IMR-90 (cell line): ENCODE measurements at regions not wholly inside any gene's neighbourhood (a gene's known extent, or its start where the extent isn't known, plus 50 kb on each side); places are given as distances from the start of the nearest gene placed in this dataset.

Experiments
- ATAC-seq: fragments of 200-7000 bp; cut with Tn5 transposase; 2 replicates; pipeline ENCODE4 v1.9.1; 2020; ENCODE audit warnings: low read depth, mild to moderate bottlenecking, moderate library complexity
- BruUV-seq: library from RNA; stranded (reverse); fragments of 400-500 nt; replicated peaks from 2 replicates; lab custom pipeline; 2021; lab: Mats Ljungman, UMichigan
- CTCF ChIA-PET: fragments of 300-600 bp; formaldehyde crosslinking; extraction: SDS; loops from one replicate; lab custom pipeline; 2021; ENCODE audit warnings: antibody characterized with exemption; lab: Yijun Ruan, JAX
- POLR2A ChIA-PET: fragments of 300-600 bp; sonication (Branson Sonifier 250); formaldehyde crosslinking; loops from one replicate; lab custom pipeline; 2022; ENCODE audit warnings: antibody characterized with exemption; ENCODE audit not compliant: unreplicated experiment; lab: Charles Lee
- DNase-seq: peaks from one replicate; pipeline ENCODE4 v3.0.0; 2013
- H2AFZ ChIP-seq: replicated peaks from 2 replicates; pipeline ENCODE3; 2013; ENCODE audit warnings: low read length, mild to moderate bottlenecking; ENCODE audit not compliant: poor library complexity
- H2AK5ac ChIP-seq: 2 replicates; pipeline ENCODE4 v1.6.1; 2013; ENCODE audit warnings: low read depth, low read length, inconsistent platforms
- H2AK9ac ChIP-seq: replicated peaks from 2 replicates; pipeline ENCODE3; 2013; ENCODE audit warnings: mild to moderate bottlenecking, low read depth, low read length, moderate library complexity; ENCODE audit not compliant: poor library complexity
- H2BK120ac ChIP-seq: 2 replicates; pipeline ENCODE4 v1.6.1; 2013; ENCODE audit warnings: low read depth, low read length, inconsistent platforms
- H2BK15ac ChIP-seq: 3 replicates; pipeline ENCODE4 v1.6.1; 2013; ENCODE audit warnings: low read depth, low read length, inconsistent platforms
- H2BK20ac ChIP-seq: 2 replicates; pipeline ENCODE4 v1.6.1; 2013; ENCODE audit warnings: low read depth, mild to moderate bottlenecking, inconsistent platforms, low read length, moderate library complexity
- H2BK5ac ChIP-seq: 2 replicates; pipeline ENCODE4 v1.6.1; 2013; ENCODE audit warnings: mild to moderate bottlenecking, low read depth, low read length, inconsistent platforms; ENCODE audit not compliant: poor library complexity, severe bottlenecking
- H3K14ac ChIP-seq: replicated peaks from 2 replicates; pipeline ENCODE4 v1.6.1; 2013; ENCODE audit warnings: low read depth, low read length, inconsistent platforms
- H3K18ac ChIP-seq: 2 replicates; pipeline ENCODE4 v1.6.1; 2013; ENCODE audit warnings: low read depth, low read length, control low read depth
- H3K23ac ChIP-seq: 2 replicates; pipeline ENCODE4 v1.6.1; 2013; ENCODE audit warnings: low read depth, low read length, inconsistent platforms
- H3K27ac ChIP-seq: 2 replicates; pipeline ENCODE4 v1.5.1; 2013; ENCODE audit warnings: mild to moderate bottlenecking, control low read depth, low read length; ENCODE audit not compliant: insufficient read depth
- H3K27me3 ChIP-seq: 2 replicates; pipeline ENCODE4 v1.6.1; 2013; ENCODE audit warnings: low read length; ENCODE audit not compliant: control insufficient read depth, insufficient read depth
- H3K36me3 ChIP-seq: 2 replicates; pipeline ENCODE4 v1.6.1; 2013; ENCODE audit warnings: low read length, mixed read lengths; ENCODE audit not compliant: control insufficient read depth, insufficient read depth
- H3K4ac ChIP-seq: 2 replicates; pipeline ENCODE4 v1.6.1; 2013; ENCODE audit warnings: low read depth, low read length, inconsistent platforms
- H3K4me1 ChIP-seq: 2 replicates; pipeline ENCODE4 v1.6.1; 2013; ENCODE audit warnings: low read length, mixed read lengths; ENCODE audit not compliant: control insufficient read depth, insufficient read depth
- H3K4me2 ChIP-seq: 2 replicates; pipeline ENCODE4 v1.6.1; 2013; ENCODE audit warnings: low read depth, mild to moderate bottlenecking, control low read depth, low read length, moderate library complexity
- H3K4me3 ChIP-seq: 2 replicates; pipeline ENCODE4 v1.5.1; 2013; ENCODE audit warnings: low read depth, mild to moderate bottlenecking, control low read depth, low read length, moderate library complexity; ENCODE audit not compliant: insufficient read depth
- H3K56ac ChIP-seq: 2 replicates; pipeline ENCODE4 v1.6.1; 2013; ENCODE audit warnings: low read length, inconsistent platforms; ENCODE audit not compliant: insufficient read depth; ENCODE audit errors: extremely low read depth
- H3K79me1 ChIP-seq, 2 experiments: 2 replicates each; pipeline ENCODE4 v1.6.1; 2013; ENCODE audit warnings: low read length in 2 of 2, inconsistent platforms in 1 of 2, low read depth in 1 of 2
- H3K9ac ChIP-seq: 2 replicates; pipeline ENCODE4 v1.6.1; 2013; ENCODE audit warnings: low read depth, low read length, control low read depth
- H3K9me1 ChIP-seq: 2 replicates; pipeline ENCODE4 v1.6.1; 2013; ENCODE audit warnings: low read length, inconsistent platforms; ENCODE audit not compliant: insufficient read depth
- H3K9me3 ChIP-seq: 2 replicates; pipeline ENCODE4 v1.6.1; 2013; ENCODE audit warnings: low read length; ENCODE audit not compliant: control insufficient read depth, insufficient read depth
- H4K20me1 ChIP-seq: 2 replicates; pipeline ENCODE4 v1.6.1; 2013; ENCODE audit warnings: low read length, inconsistent platforms; ENCODE audit not compliant: insufficient read depth
- H4K5ac ChIP-seq: 2 replicates; pipeline ENCODE4 v1.6.1; 2013; ENCODE audit warnings: mild to moderate bottlenecking, low read depth, low read length, control low read depth
- H4K8ac ChIP-seq, 2 experiments: 2 replicates each; pipeline ENCODE4 v1.6.1; 2013; ENCODE audit warnings: low read depth in 2 of 2, low read length in 2 of 2, control low read depth in 1 of 2, inconsistent platforms in 1 of 2
- H4K91ac ChIP-seq: 2 replicates; pipeline ENCODE4 v1.6.1; 2013; ENCODE audit warnings: low read depth, low read length, inconsistent platforms; ENCODE audit not compliant: insufficient read depth
- BHLHE40 ChIP-seq: fragments of 150-350 bp; IDR thresholded peaks from 2 replicates; pipeline ENCODE4 v1.6.1; 2016; ENCODE audit warnings: mild to moderate bottlenecking, low read depth, low read length
- CHD1 ChIP-seq: IDR thresholded peaks from 2 replicates; pipeline ENCODE4 v1.6.1; 2012; ENCODE audit warnings: low read depth, low read length, improper control_type of control experiment
- MAZ ChIP-seq: IDR thresholded peaks from 2 replicates; pipeline ENCODE4 v1.6.1; 2012; ENCODE audit warnings: low read depth, mild to moderate bottlenecking, low read length, improper control_type of control experiment, moderate library complexity, borderline replicate concordance
- MXI1 ChIP-seq: IDR thresholded peaks from 2 replicates; pipeline ENCODE4 v1.6.1; 2012; ENCODE audit warnings: low read depth, mild to moderate bottlenecking, low read length, moderate library complexity, borderline replicate concordance
- RFX5 ChIP-seq: IDR thresholded peaks from 2 replicates; pipeline ENCODE4 v1.8.0; 2012; ENCODE audit warnings: low read depth, mild to moderate bottlenecking, low read length, moderate library complexity
- SMC3 ChIP-seq: fragments of 150-350 bp; IDR thresholded peaks from 2 replicates; pipeline ENCODE4 v1.6.1; 2016; ENCODE audit warnings: low read depth, mild to moderate bottlenecking, antibody characterized with exemption, low read length, moderate library complexity
- WGBS, 2 experiments: methylation state at CpG; one replicate each; pipeline versions ENCODE4 v1.1.5 to v1.1.7; 2013; ENCODE audit warnings: missing lambda C conversion rate in 2 of 2; ENCODE audit not compliant: insufficient read length in 1 of 2; ENCODE audit errors: extremely low coverage in 2 of 2; 5-methylcytosine and 5-hydroxymethylcytosine counted together
- dilution Hi-C: fragments of 300-500 bp; cut with HindIII; formaldehyde crosslinking; loops from one replicate; pipeline ENCODE4 v1.14.3; 2018; ENCODE audit warnings: low sequenced_read_pairs; ENCODE audit not compliant: unreplicated experiment
- in situ Hi-C: fragments of 300-500 bp; cut with MboI; formaldehyde crosslinking; loops from 3 replicates; pipeline ENCODE4 v1.14.3; 2019; ENCODE audit warnings: low sequenced_read_pairs, inconsistent platforms, mixed read lengths
- intact Hi-C: fragments of 100-400 bp; cut with micrococcal nuclease; formaldehyde crosslinking; loops from 2 replicates; pipeline ENCODE4 v1.10.0; 2022
- TF ChIP-seq, protein P1 (sequence below): fragments of 150-350 bp; IDR thresholded peaks from 2 replicates; pipeline ENCODE4 v1.6.1; 2016; ENCODE audit warnings: low read depth, mild to moderate bottlenecking, low read length, moderate library complexity, borderline replicate concordance
- TF ChIP-seq, protein P2 (sequence below): conservative IDR thresholded peaks from 2 replicates; pipeline ENCODE4 v1.5.1; 2012; ENCODE audit warnings: mild to moderate bottlenecking, low read depth, low read length, improper control_type of control experiment

GRCh38 chr1:18035145-18035544, 72.5 kb upstream of the IGSF21 start:
- Histone ChIP-seq H3K27ac (no peak overlapping the region), H3K18ac (no peak overlapping the region), H2BK20ac (no peak overlapping the region), H3K14ac (no peak overlapping the region), H2AFZ (no peak overlapping the region), H3K4me2 (no peak overlapping the region), H2AK9ac (no peak overlapping the region), H2BK15ac (no peak overlapping the region), H3K4me3 (no peak overlapping the region), H4K91ac (no peak overlapping the region), H3K9ac (no peak overlapping the region), H3K4ac (no peak overlapping the region), H3K23ac (no peak overlapping the region), H3K79me1 (no peaks in the 10 kb centered on the region), H3K4me1 (no peaks in the 10 kb centered on the region), H3K9me3 (no peaks in the 10 kb centered on the region), H2BK5ac (no peak overlapping the region), H2AK5ac (no peak overlapping the region), H4K8ac (no peak overlapping the region), H3K56ac (no peak overlapping the region), H4K5ac (no peak overlapping the region), H3K36me3 (no peaks in the 10 kb centered on the region), H4K20me1 (no peaks in the 10 kb centered on the region), H2BK120ac (no peak overlapping the region), H3K9me1 (no peaks in the 10 kb centered on the region), H3K27me3 (no peaks in the 10 kb centered on the region)
- POLR2A ChIA-PET: no interaction called here
- no CpG with 5 or more reads among the region's 3 CpGs for WGBS, 2 experiments
- dilution Hi-C loops: no loop called here
- in situ Hi-C loops: no loop called here
- CTCF ChIA-PET: no interaction called here
- ATAC-seq (no peak), DNase-seq (no peak)
- TF ChIP-seq RFX5 (no peak), MAZ (no peak), MXI1 (no peak), BHLHE40 (no peak), SMC3 (no peak), CHD1 (no peak)
- TF ChIP-seq, protein P1, sequence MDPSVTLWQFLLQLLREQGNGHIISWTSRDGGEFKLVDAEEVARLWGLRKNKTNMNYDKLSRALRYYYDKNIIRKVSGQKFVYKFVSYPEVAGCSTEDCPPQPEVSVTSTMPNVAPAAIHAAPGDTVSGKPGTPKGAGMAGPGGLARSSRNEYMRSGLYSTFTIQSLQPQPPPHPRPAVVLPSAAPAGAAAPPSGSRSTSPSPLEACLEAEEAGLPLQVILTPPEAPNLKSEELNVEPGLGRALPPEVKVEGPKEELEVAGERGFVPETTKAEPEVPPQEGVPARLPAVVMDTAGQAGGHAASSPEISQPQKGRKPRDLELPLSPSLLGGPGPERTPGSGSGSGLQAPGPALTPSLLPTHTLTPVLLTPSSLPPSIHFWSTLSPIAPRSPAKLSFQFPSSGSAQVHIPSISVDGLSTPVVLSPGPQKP: no peak
- TF ChIP-seq, protein P2, sequence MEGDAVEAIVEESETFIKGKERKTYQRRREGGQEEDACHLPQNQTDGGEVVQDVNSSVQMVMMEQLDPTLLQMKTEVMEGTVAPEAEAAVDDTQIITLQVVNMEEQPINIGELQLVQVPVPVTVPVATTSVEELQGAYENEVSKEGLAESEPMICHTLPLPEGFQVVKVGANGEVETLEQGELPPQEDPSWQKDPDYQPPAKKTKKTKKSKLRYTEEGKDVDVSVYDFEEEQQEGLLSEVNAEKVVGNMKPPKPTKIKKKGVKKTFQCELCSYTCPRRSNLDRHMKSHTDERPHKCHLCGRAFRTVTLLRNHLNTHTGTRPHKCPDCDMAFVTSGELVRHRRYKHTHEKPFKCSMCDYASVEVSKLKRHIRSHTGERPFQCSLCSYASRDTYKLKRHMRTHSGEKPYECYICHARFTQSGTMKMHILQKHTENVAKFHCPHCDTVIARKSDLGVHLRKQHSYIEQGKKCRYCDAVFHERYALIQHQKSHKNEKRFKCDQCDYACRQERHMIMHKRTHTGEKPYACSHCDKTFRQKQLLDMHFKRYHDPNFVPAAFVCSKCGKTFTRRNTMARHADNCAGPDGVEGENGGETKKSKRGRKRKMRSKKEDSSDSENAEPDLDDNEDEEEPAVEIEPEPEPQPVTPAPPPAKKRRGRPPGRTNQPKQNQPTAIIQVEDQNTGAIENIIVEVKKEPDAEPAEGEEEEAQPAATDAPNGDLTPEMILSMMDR: no peak
- intact Hi-C loops: no loop called here
- no TSS peak for BruUV-seq
